ENCODE measurements at regions not wholly inside any gene's neighbourhood (a gene's known extent, or its start where the extent isn't known, plus 50 kb on each side); places are given as distances from the start of the nearest gene placed in this dataset.

DNA sequence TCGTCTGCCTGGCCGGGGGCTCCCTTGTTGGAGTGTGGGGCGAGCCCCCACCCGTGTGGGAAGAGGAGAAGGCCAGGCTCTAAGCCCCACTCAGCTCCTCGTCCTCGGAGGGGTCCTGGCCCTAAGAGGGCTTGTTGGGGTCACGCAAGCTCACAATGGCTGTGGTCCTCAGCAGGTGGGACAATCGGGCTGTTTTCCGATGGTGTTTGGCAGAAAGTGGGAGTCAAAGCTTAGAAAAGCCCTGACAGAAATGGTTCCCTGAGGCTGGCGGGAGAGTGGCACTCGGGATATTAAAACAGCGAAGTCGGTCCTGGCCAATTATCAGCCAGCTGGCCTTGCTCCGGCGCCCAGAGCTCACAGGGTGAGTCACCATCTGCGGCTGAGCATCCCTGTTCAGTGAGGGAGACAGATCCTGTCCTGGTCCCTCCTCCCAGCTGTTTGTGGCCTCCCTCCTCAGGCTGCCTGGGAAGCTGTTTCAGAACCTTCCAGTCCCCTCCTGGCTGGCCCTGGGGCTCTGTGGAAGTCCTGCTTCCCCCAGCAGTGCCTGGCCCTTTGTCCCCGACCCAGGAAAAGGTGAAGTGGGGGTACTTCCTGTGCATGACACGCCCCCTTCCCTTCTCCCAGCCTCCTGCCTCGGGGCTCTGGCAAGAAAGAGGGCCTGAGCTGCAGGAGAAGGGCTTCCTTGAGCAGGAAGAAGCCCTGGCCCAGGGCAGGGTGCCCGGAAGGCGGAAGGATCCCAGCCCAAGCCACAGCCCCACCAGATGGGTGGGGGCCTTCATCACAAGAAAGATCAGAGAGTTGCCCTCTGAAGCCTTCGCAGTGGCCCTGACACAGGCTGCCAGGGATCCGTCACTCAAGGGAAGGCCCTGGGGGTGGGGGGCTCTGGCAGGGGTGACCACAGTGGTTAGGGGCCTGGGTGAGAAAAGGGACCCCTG lies 53.6 kb upstream of the BHLHE23 start:
- TF ChIP-seq, protein P1, sequence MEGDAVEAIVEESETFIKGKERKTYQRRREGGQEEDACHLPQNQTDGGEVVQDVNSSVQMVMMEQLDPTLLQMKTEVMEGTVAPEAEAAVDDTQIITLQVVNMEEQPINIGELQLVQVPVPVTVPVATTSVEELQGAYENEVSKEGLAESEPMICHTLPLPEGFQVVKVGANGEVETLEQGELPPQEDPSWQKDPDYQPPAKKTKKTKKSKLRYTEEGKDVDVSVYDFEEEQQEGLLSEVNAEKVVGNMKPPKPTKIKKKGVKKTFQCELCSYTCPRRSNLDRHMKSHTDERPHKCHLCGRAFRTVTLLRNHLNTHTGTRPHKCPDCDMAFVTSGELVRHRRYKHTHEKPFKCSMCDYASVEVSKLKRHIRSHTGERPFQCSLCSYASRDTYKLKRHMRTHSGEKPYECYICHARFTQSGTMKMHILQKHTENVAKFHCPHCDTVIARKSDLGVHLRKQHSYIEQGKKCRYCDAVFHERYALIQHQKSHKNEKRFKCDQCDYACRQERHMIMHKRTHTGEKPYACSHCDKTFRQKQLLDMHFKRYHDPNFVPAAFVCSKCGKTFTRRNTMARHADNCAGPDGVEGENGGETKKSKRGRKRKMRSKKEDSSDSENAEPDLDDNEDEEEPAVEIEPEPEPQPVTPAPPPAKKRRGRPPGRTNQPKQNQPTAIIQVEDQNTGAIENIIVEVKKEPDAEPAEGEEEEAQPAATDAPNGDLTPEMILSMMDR (conservative IDR thresholded peaks at IDR 0.05; ENCODE audit: low read length), result no peak
- TF ChIP-seq EZH2phosphoT487 (IDR thresholded peaks at IDR 0.05; ENCODE audit: borderline replicate concordance, low read depth, low read length), result no peak
